GM12864 (cell line): ENCODE measurements at regions not wholly inside any gene's neighbourhood (a gene's known extent, or its start where the extent isn't known, plus 50 kb on each side); places are given as distances from the start of the nearest gene placed in this dataset.

Source experiments
- DNase-seq: peaks from one replicate; pipeline ENCODE4 v3.0.0-alpha.2; 2011; ENCODE audit warnings: low read depth
- H3K4me3 ChIP-seq: 2 replicates; pipeline ENCODE4 v1.5.1; 2011; ENCODE audit warnings: mild to moderate bottlenecking, low read depth, low read length, control low read depth
- CTCF ChIP-seq: IDR thresholded peaks from 2 replicates; pipeline ENCODE4 v1.5.1; 2011; ENCODE audit warnings: low read depth, mild to moderate bottlenecking, moderate library complexity, low read length, control low read depth, inconsistent platforms; ENCODE audit errors: missing control alignments

- H3K4me3 ChIP-seq = no peak overlapping the region
- no peak for DNase-seq
- TF ChIP-seq CTCF = no peak
Measured at GRCh38 chrX:40433160-40433559, 147.6 kb upstream of the ATP6AP2 start.

DNA sequence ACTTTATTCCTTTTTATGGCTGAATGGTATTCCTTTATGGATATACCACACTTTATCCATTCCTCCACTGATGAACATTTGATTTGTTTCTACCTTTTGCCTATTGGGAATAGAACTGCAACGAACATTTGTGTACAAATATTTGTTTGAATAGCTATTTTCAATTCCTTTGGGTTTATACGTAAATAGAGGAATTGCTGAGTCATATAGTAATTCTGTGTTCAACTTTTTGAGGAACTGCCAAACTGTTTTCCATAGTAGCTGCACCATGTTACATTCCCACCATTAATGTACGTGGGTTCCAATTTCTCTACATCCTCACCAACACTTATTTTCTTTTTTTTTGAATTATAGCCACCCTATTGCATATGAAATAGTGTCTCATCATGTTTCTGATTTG lies 156.5 kb upstream of the ATP6AP2 start:
- DNase-seq = no peak
- no peak overlapping the region for H3K4me3 ChIP-seq
- TF ChIP-seq CTCF = no peak

- no peak overlapping the region for H3K4me3 ChIP-seq
- TF ChIP-seq CTCF = no peak
- no peak for DNase-seq
Measured at GRCh38 chrX:40423299-40423698, 157.5 kb upstream of the ATP6AP2 start.

DNA sequence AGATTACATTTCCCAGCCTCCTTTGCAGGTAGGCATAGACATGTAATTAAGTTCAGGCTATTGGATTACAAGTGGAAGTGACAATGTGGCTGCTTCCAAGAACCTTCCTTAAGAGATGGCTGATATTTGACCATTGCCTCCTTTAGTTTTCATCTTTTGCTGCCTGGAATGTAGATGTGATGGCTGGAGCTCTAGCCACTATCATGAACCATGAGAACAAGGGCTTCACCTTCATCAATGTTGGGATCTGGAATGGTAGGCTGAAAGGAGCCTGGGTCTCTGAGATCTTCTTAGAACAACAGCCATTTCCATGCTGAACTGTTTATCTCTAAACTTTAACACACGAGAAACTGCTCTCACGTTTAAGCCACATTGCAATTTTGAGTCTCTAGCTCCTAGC lies 158.7 kb upstream of the ATP6AP2 start:
- no peak for DNase-seq
- H3K4me3 ChIP-seq = no peak overlapping the region
- no peak for TF ChIP-seq CTCF

DNA sequence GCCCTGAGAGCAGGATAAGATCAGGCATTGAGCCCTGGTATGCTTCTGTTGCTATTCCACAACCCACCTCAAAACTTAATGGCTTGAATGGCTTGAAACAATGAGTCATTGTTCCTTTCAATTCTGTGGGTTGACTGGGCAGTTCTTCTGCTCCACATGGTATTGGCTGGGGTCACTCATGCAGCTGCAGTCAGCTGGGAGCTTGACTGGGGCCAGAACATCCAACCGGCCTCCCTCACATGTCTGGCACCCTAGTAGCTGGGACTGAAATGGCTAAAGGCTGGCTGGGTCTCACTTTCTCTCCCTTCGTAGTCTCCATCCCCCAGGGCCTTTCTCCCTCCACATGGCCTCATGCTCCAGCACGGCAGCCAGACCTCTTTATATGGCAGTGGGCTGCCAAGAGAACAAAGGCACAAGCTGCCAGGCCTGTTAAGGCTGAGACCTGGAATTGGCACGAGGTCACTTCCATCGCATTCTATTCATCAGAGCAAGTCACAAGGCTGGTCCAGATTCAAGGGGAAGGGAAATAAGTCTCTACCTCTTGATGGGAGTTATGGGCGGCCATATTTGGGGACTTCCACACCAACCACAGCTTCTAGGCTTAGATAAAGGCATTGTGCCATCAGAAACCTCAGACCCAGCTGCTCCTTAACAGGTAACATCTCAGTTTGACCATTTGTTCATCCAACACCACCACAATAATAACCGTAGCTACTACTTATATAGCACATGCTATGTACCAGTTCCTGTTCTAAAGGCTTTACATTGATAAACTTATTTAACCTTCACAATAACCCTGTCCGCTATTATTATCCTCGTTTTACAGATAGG lies 159.7 kb upstream of the ATP6AP2 start:
- DNase-seq = no peak
- TF ChIP-seq CTCF = no peak
- no peak overlapping the region for H3K4me3 ChIP-seq

DNA sequence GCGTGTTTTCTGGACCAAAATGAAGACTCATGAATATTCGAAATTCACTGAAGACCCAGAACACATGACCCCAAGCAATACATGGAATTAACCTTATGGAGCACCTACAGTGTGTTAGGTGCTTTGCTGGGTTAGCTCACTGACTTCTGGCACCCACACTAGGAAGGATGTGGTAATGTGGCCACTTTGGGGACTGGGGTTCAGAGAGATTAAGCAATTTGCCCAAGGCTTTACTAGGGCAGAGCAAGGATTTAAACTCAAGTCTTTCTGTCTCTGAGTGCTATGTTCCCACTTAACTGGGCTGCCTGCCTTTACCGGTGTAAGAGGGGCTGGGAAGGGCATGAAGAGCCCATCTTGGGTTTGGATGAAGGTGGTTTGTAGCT lies 162.0 kb upstream of the ATP6AP2 start:
- no peak overlapping the region for H3K4me3 ChIP-seq
- TF ChIP-seq CTCF = no peak
- no peak for DNase-seq
